NCI-H1436 (cell line): ENCODE measurements at regions not wholly inside any gene's neighbourhood (a gene's known extent, or its start where the extent isn't known, plus 50 kb on each side); places are given as distances from the start of the nearest gene placed in this dataset.

ENCODE experiments used
- DNase-seq: peaks from one replicate; lab custom pipeline; 2025; lab: John Stamatoyannopoulos, UW

- DNase-seq: no peak
These were observed 210.4 kb upstream of the HCCS start for GRCh38 chrX:10900585-10901289.

GRCh38 chrX:10901290-10901633 is 209.9 kb upstream of the HCCS start:
- DNase-seq: no peak

- no peak for DNase-seq
These were observed 209.1 kb upstream of the HCCS start for GRCh38 chrX:10902001-10902400.

GRCh38 chrX:10903523-10903922 is 207.6 kb upstream of the HCCS start:
- DNase-seq: no peak

GRCh38 chrX:10904220-10904619 is 206.9 kb upstream of the HCCS start:
- DNase-seq: no peak

GRCh38 chrX:10906866-10907265 is 204.3 kb upstream of the HCCS start:
- DNase-seq: no peak

GRCh38 chrX:10922159-10922558 is 189.0 kb upstream of the HCCS start:
- no peak for DNase-seq

- DNase-seq: no peak
These were observed 188.3 kb upstream of the HCCS start for GRCh38 chrX:10922835-10923234.

GRCh38 chrX:10923466-10923865 is 187.7 kb upstream of the HCCS start:
- no peak for DNase-seq

GRCh38 chrX:10926404-10926803 is 184.7 kb upstream of the HCCS start:
- DNase-seq: no peak

GRCh38 chrX:10926891-10927290 is 184.2 kb upstream of the HCCS start:
- no peak for DNase-seq

- no peak for DNase-seq
These were observed 181.4 kb upstream of the HCCS start for GRCh38 chrX:10929747-10930146.

- DNase-seq: no peak
These were observed 181.0 kb upstream of the HCCS start for GRCh38 chrX:10930151-10930550.

- no peak for DNase-seq
These were observed 179.2 kb upstream of the HCCS start for GRCh38 chrX:10931976-10932375.

GRCh38 chrX:10932842-10933440 is 178.2 kb upstream of the HCCS start:
- no peak for DNase-seq

GRCh38 chrX:10935501-10935900 is 175.6 kb upstream of the HCCS start:
- DNase-seq: no peak

- DNase-seq: no peak
These were observed 174.2 kb upstream of the HCCS start for GRCh38 chrX:10936976-10937375.

GRCh38 chrX:10938365-10938923 is 172.7 kb upstream of the HCCS start:
- no peak for DNase-seq

- no peak for DNase-seq
These were observed 171.7 kb upstream of the HCCS start for GRCh38 chrX:10939424-10939823.

- DNase-seq: no peak
These were observed 166.8 kb upstream of the HCCS start for GRCh38 chrX:10944136-10944885.

- no peak for DNase-seq
These were observed 165.6 kb upstream of the HCCS start for GRCh38 chrX:10945498-10945897.

GRCh38 chrX:10949541-10949940 is 161.6 kb upstream of the HCCS start:
- DNase-seq: no peak

- no peak for DNase-seq
These were observed 158.5 kb upstream of the HCCS start for GRCh38 chrX:10952619-10953018.
